Chondrocyte (in vitro differentiated cells): ENCODE measurements at regions not wholly inside any gene's neighbourhood (a gene's known extent, or its start where the extent isn't known, plus 50 kb on each side); places are given as distances from the start of the nearest gene placed in this dataset.

Experiments used
- DNase-seq: peaks from one replicate; pipeline ENCODE4 v3.0.0; 2021; ENCODE audit warnings: mixed read lengths, low spot score
- H3K27ac Mint-ChIP-seq: one replicate; pipeline ENCODE4 v1.8.0; 2021; ENCODE audit warnings: mild to moderate bottlenecking, moderate library complexity, mixed read lengths; ENCODE audit not compliant: unreplicated experiment
- H3K27me3 Mint-ChIP-seq: 2 replicates; pipeline ENCODE4 v1.8.0; 2021; ENCODE audit warnings: low read depth, mixed read lengths
- H3K36me3 Mint-ChIP-seq: 2 replicates; pipeline ENCODE4 v1.8.0; 2021; ENCODE audit warnings: low read depth, mixed read lengths
- H3K4me1 Mint-ChIP-seq: 2 replicates; pipeline ENCODE4 v1.8.0; 2021; ENCODE audit warnings: low read depth, mild to moderate bottlenecking, mixed read lengths
- H3K4me3 Mint-ChIP-seq: one replicate; pipeline ENCODE4 v1.8.0; 2021; ENCODE audit warnings: mild to moderate bottlenecking, moderate library complexity, mixed read lengths; ENCODE audit not compliant: unreplicated experiment
- H3K9me3 Mint-ChIP-seq: 2 replicates; pipeline ENCODE4 v1.8.0; 2021; ENCODE audit warnings: low read depth, mixed read lengths
- CTCF ChIP-seq: fragments of 200-600 bp; sonication (generic); IDR thresholded peaks from 2 replicates; pipeline ENCODE4 v1.5.0; 2021; ENCODE audit warnings: antibody characterized with exemption, mild to moderate bottlenecking, moderate library complexity

GRCh38 chr12:130223767-130224244 is 61.5 kb downstream of the FZD10 start:
- Mint-ChIP-seq H3K4me1 (no peaks in the 10 kb centered on the region), H3K27me3 (peaks cover 39% of the 10 kb centered on the region), H3K9me3 (peaks cover 13% of the 10 kb centered on the region), H3K27ac (no peak overlapping the region), H3K4me3 (no peak overlapping the region), H3K36me3 (no peaks in the 10 kb centered on the region)
- no peak for TF ChIP-seq CTCF
- DNase-seq, result no peak

GRCh38 chr12:130224613-130225012 is 62.3 kb downstream of the FZD10 start:
- H3K27me3 Mint-ChIP-seq, result peaks cover 34% of the 10 kb centered on the region
- no peak for TF ChIP-seq CTCF
- DNase-seq, result no peak
- H3K27ac Mint-ChIP-seq, result no peak overlapping the region
- no peak overlapping the region for H3K4me3 Mint-ChIP-seq
- no peaks in the 10 kb centered on the region for H3K4me1 Mint-ChIP-seq
- H3K9me3 Mint-ChIP-seq, result peaks cover 19% of the 10 kb centered on the region
- H3K36me3 Mint-ChIP-seq, result no peaks in the 10 kb centered on the region

GRCh38 chr12:130225347-130225746 is 63.1 kb downstream of the FZD10 start:
- H3K4me1 Mint-ChIP-seq, result no peaks in the 10 kb centered on the region
- no peak overlapping the region for H3K27ac Mint-ChIP-seq
- peaks cover 30% of the 10 kb centered on the region for H3K27me3 Mint-ChIP-seq
- no peak for DNase-seq
- TF ChIP-seq CTCF, result no peak
- peaks cover 2% of the 10 kb centered on the region for H3K36me3 Mint-ChIP-seq
- no peak overlapping the region for H3K4me3 Mint-ChIP-seq
- H3K9me3 Mint-ChIP-seq, result peaks cover 21% of the 10 kb centered on the region

- no peak for DNase-seq
- TF ChIP-seq CTCF, result no peak
- Mint-ChIP-seq H3K27me3 (peaks cover 23% of the 10 kb centered on the region), H3K9me3 (peaks cover 28% of the 10 kb centered on the region), H3K36me3 (peaks cover 2% of the 10 kb centered on the region), H3K4me1 (no peaks in the 10 kb centered on the region), H3K27ac (no peak overlapping the region), H3K4me3 (no peak overlapping the region)
These were observed 63.9 kb downstream of the FZD10 start for GRCh38 chr12:130226126-130226525.

GRCh38 chr12:130226771-130227170 is 64.5 kb downstream of the FZD10 start:
- H3K36me3 Mint-ChIP-seq, result peaks cover 2% of the 10 kb centered on the region
- H3K27me3 Mint-ChIP-seq, result peaks cover 19% of the 10 kb centered on the region
- DNase-seq, result no peak
- H3K4me3 Mint-ChIP-seq, result no peak overlapping the region
- no peak for TF ChIP-seq CTCF
- H3K4me1 Mint-ChIP-seq, result no peaks in the 10 kb centered on the region
- H3K27ac Mint-ChIP-seq, result no peak overlapping the region
- H3K9me3 Mint-ChIP-seq, result peaks cover 30% of the 10 kb centered on the region
